Activated B cell treated with CpG ODN at 0.5 μM for 24 hours (primary cell): ENCODE measurements at regions not wholly inside any gene's neighbourhood (a gene's known extent, or its start where the extent isn't known, plus 50 kb on each side); places are given as distances from the start of the nearest gene placed in this dataset.
"Not testable (repeated sequence)": the region's sequence is repeated elsewhere in the genome, so short reads cannot be mapped to it uniquely, and the experiment has no call there.

Experiments used
- ATAC-seq: fragments of 200-7000 bp; cut with Tn5 transposase; one replicate; pipeline ENCODE4 v1.10.0; 2021; ENCODE audit warnings: low read depth, mild to moderate bottlenecking, moderate library complexity
- CTCF ChIA-PET: fragments of 350-600 bp; sonication (Branson Sonifier 250); formaldehyde crosslinking; loops from one replicate; lab custom pipeline; 2021; ENCODE audit warnings: antibody characterized with exemption; lab: Charles Lee
- POLR2A ChIA-PET: fragments of 350-600 bp; sonication (Branson Sonifier 250); formaldehyde crosslinking; loops from one replicate; lab custom pipeline; 2021; ENCODE audit warnings: antibody characterized with exemption; lab: Charles Lee
- DNase-seq: peaks from one replicate; pipeline ENCODE4 v3.0.0; 2022
- H3K27ac Mint-ChIP-seq: one replicate; pipeline ENCODE4 v1.8.0; 2020; ENCODE audit warnings: mixed read lengths
- H3K27me3 Mint-ChIP-seq: one replicate; pipeline ENCODE4 v1.8.0; 2021; ENCODE audit warnings: mixed read lengths
- H3K36me3 Mint-ChIP-seq: one replicate; pipeline ENCODE4 v1.8.0; 2021; ENCODE audit warnings: low read depth, mixed read lengths
- H3K4me1 Mint-ChIP-seq: one replicate; pipeline ENCODE4 v1.8.0; 2021; ENCODE audit warnings: mixed read lengths
- H3K4me3 Mint-ChIP-seq: one replicate; pipeline ENCODE4 v1.8.0; 2020; ENCODE audit warnings: mild to moderate bottlenecking, mixed read lengths
- H3K9me3 Mint-ChIP-seq: one replicate; pipeline ENCODE4 v1.8.0; 2020; ENCODE audit warnings: mixed read lengths
- intact Hi-C: fragments of 100-400 bp; cut with micrococcal nuclease; formaldehyde crosslinking; loops from one replicate; pipeline ENCODE4 v1.15.1; 2024
- TF ChIP-seq, protein P1 (sequence below): fragments of 200-600 bp; IDR thresholded peaks from one replicate; pipeline ENCODE4 v1.8.0; 2022; ENCODE audit warnings: antibody characterized with exemption, mild to moderate bottlenecking

DNA sequence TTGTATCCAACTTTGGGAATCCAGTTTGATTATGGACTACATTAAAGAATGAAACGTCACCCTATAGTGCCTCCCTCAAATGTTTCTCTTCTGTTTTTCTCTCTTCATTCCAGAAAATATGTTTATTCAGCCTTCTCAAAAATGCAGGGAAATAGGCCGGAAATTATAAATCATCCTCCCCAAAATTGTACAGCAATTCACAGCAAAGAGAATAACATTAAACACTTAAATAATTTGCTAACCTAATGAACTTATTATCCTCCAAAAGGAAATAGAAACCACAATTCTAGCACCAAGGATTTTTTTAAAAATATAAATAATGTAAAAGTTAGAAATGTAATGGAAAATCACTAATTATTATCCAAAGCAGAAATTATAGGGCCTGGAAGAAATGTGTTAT is 115.9 kb upstream of the CCNG1 start:
- CTCF ChIA-PET: no interaction called here
- H3K27me3 Mint-ChIP-seq: peaks cover 4% of the 10 kb centered on the region

GRCh38 chr5:163330723-163331668 is 106.4 kb upstream of the CCNG1 start:
- CTCF ChIA-PET: no interaction called here
- DNase-seq: no peak
- H3K36me3 Mint-ChIP-seq: no peaks in the 10 kb centered on the region

More for the DNA sequence above, 115.9 kb upstream of the CCNG1 start:
- no peaks in the 10 kb centered on the region for H3K9me3 Mint-ChIP-seq
- DNase-seq (no peak), ATAC-seq (no peak)
- no peak overlapping the region for H3K27ac Mint-ChIP-seq
- POLR2A ChIA-PET: no interaction called here
- TF ChIP-seq, protein P1, sequence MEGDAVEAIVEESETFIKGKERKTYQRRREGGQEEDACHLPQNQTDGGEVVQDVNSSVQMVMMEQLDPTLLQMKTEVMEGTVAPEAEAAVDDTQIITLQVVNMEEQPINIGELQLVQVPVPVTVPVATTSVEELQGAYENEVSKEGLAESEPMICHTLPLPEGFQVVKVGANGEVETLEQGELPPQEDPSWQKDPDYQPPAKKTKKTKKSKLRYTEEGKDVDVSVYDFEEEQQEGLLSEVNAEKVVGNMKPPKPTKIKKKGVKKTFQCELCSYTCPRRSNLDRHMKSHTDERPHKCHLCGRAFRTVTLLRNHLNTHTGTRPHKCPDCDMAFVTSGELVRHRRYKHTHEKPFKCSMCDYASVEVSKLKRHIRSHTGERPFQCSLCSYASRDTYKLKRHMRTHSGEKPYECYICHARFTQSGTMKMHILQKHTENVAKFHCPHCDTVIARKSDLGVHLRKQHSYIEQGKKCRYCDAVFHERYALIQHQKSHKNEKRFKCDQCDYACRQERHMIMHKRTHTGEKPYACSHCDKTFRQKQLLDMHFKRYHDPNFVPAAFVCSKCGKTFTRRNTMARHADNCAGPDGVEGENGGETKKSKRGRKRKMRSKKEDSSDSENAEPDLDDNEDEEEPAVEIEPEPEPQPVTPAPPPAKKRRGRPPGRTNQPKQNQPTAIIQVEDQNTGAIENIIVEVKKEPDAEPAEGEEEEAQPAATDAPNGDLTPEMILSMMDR: no peak
- intact Hi-C loops: no loop called here
- H3K36me3 Mint-ChIP-seq: no peaks in the 10 kb centered on the region
- H3K4me3 Mint-ChIP-seq: no peak overlapping the region
- no peaks in the 10 kb centered on the region for H3K4me1 Mint-ChIP-seq

DNA sequence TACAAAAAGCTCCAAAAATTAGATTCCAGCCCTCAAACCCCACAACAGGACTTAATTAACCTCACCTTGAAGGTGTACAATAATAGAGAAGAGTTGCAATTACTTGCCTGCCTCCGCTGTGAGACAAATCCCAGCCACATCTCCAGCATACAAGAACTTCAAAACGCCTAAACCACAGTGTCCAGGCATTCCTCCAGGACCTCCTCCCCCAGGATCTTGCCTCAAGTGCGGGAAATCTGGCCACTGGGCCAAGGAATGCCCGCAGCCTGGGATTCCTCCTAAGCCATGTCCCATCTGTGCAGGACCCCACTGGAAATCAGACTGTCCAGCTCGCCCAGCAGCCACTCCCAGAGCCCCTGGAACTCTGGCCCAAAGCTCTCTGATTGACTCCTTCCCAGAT is 101.3 kb upstream of the CCNG1 start:
- H3K9me3 Mint-ChIP-seq, H3K27me3 Mint-ChIP-seq, ATAC-seq, intact Hi-C loops, CTCF ChIA-PET, H3K36me3 Mint-ChIP-seq, POLR2A ChIA-PET, DNase-seq, H3K27ac Mint-ChIP-seq, H3K4me1 Mint-ChIP-seq, H3K4me3 Mint-ChIP-seq: not testable (repeated sequence)

More at GRCh38 chr5:163330723-163331668, 106.4 kb upstream of the CCNG1 start:
- H3K4me1 Mint-ChIP-seq: no peaks in the 10 kb centered on the region
- intact Hi-C loops: no loop called here
- no peak for ATAC-seq
- TF ChIP-seq, protein P1: no peak
- peaks cover 11% of the 10 kb centered on the region for H3K27me3 Mint-ChIP-seq
- no peak overlapping the region for H3K27ac Mint-ChIP-seq
- POLR2A ChIA-PET: no interaction called here
- H3K9me3 Mint-ChIP-seq: peaks cover 4% of the 10 kb centered on the region
- H3K4me3 Mint-ChIP-seq: no peak overlapping the region

GRCh38 chr5:163339148-163339547 is 98.2 kb upstream of the CCNG1 start:
- Mint-ChIP-seq H3K27me3 (peaks cover 11% of the 10 kb centered on the region), H3K4me3 (no peak overlapping the region), H3K4me1 (no peaks in the 10 kb centered on the region), H3K36me3 (no peaks in the 10 kb centered on the region), H3K9me3 (peaks cover 4% of the 10 kb centered on the region), H3K27ac (no peak overlapping the region)
- POLR2A ChIA-PET: no interaction called here
- DNase-seq: no peak
- intact Hi-C loops: no loop called here
- CTCF ChIA-PET: no interaction called here
- TF ChIP-seq, protein P1: no peak
- no peak for ATAC-seq

DNA sequence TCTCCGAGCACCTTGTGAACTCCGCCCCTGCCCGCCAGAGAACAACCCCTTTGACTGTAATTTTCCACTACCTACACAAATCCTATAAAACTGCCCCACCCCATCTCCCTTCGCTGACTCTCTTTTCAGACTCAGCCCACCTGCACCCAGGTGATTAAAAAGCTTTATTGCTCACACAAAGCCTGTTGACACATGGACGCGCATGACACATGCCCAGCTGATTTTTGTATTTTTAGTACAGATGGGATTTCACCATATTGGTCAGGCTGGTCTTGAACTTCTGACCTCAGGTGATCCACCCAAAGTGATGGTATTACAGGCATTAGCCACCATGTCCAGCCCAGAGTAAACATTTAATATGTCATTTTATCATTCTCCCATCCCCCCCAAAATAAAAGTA is 97.0 kb upstream of the CCNG1 start:
- DNase-seq, ATAC-seq, H3K36me3 Mint-ChIP-seq, H3K4me3 Mint-ChIP-seq, CTCF ChIA-PET, POLR2A ChIA-PET, H3K27ac Mint-ChIP-seq, H3K9me3 Mint-ChIP-seq, H3K4me1 Mint-ChIP-seq, intact Hi-C loops: not testable (repeated sequence)
- H3K27me3 Mint-ChIP-seq: peaks cover 19% of the 10 kb centered on the region

DNA sequence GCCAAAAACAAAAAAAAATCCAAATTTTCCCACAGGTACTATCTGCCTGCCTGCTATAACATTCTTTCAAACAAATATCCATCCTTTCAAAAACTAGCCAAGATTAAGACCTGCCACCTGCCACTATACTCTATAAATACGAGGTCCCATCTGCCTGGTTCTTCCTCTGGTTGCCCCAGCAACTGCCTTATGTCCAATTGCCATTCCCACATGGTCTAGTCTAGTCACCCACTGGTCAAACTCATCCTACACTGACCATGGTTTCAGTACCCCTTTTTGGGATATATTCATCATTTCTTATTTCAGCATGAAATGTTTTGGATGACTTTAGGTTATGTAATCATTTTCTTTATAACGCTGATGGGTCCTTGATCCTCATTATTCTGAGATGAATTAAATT is 95.1 kb upstream of the CCNG1 start:
- Mint-ChIP-seq H3K4me1 (no peaks in the 10 kb centered on the region), H3K9me3 (no peaks in the 10 kb centered on the region), H3K4me3 (no peak overlapping the region), H3K27me3 (peaks cover 11% of the 10 kb centered on the region), H3K27ac (no peak overlapping the region), H3K36me3 (no peaks in the 10 kb centered on the region)
- ChIA-PET CTCF (no interaction called here), POLR2A (no interaction called here)
- intact Hi-C loops: no loop called here
- ATAC-seq (no peak), DNase-seq (no peak)
- TF ChIP-seq, protein P1: no peak
